HL-60/S4 treated with phorbol 12-myristate 13-acetate at 8.2 ng/mL for 4 days and 3 days (cell line): ENCODE measurements at regions not wholly inside any gene's neighbourhood (a gene's known extent, or its start where the extent isn't known, plus 50 kb on each side); places are given as distances from the start of the nearest gene placed in this dataset.
"Not testable (repeated sequence)": the region's sequence is repeated elsewhere in the genome, so short reads cannot be mapped to it uniquely, and the experiment has no call there.

Source experiments
- in situ Hi-C: fragments of 300-500 bp; cut with MboI; formaldehyde crosslinking; loops from 2 replicates; pipeline ENCODE4 v1.15.0; 2022; ENCODE audit warnings: low sequenced_read_pairs

- in situ Hi-C loops = no loop called here
These were observed 174.0 kb upstream of the KAZN start for GRCh38 chr1:14424325-14425002.

- in situ Hi-C loops = no loop called here
These were observed 171.6 kb upstream of the KAZN start for GRCh38 chr1:14426854-14427253.

GRCh38 chr1:14429577-14429976 lies 168.9 kb upstream of the KAZN start:
- in situ Hi-C loops = no loop called here

GRCh38 chr1:14432728-14433127 lies 165.8 kb upstream of the KAZN start:
- in situ Hi-C loops = not testable (repeated sequence)

GRCh38 chr1:14435368-14436023 lies 163.0 kb upstream of the KAZN start:
- in situ Hi-C loops = no loop called here

- in situ Hi-C loops = no loop called here
These were observed 161.0 kb upstream of the KAZN start for GRCh38 chr1:14437417-14437918.

- in situ Hi-C loops = no loop called here
These were observed 160.2 kb upstream of the KAZN start for GRCh38 chr1:14438127-14438769.

GRCh38 chr1:14439015-14439414 lies 159.5 kb upstream of the KAZN start:
- in situ Hi-C loops = no loop called here

GRCh38 chr1:14440166-14440565 lies 158.3 kb upstream of the KAZN start:
- in situ Hi-C loops = no loop called here

- in situ Hi-C loops = no loop called here
These were observed 157.8 kb upstream of the KAZN start for GRCh38 chr1:14440731-14441130.

- in situ Hi-C loops = no loop called here
These were observed 157.2 kb upstream of the KAZN start for GRCh38 chr1:14441302-14441741.

- in situ Hi-C loops = no loop called here
These were observed 155.8 kb upstream of the KAZN start for GRCh38 chr1:14442669-14443068.

GRCh38 chr1:14443164-14443787 lies 155.2 kb upstream of the KAZN start:
- in situ Hi-C loops = no loop called here

GRCh38 chr1:14451217-14451616 lies 147.3 kb upstream of the KAZN start:
- in situ Hi-C loops = no loop called here

GRCh38 chr1:14452551-14452950 lies 145.9 kb upstream of the KAZN start:
- in situ Hi-C loops = no loop called here

GRCh38 chr1:14460173-14460572 lies 138.3 kb upstream of the KAZN start:
- in situ Hi-C loops = no loop called here

GRCh38 chr1:14462851-14463250 lies 135.6 kb upstream of the KAZN start:
- in situ Hi-C loops = no loop called here

- in situ Hi-C loops = no loop called here
These were observed 132.5 kb upstream of the KAZN start for GRCh38 chr1:14466006-14466405.

GRCh38 chr1:14467112-14467511 lies 131.4 kb upstream of the KAZN start:
- in situ Hi-C loops = no loop called here

- in situ Hi-C loops = no loop called here
These were observed 129.7 kb upstream of the KAZN start for GRCh38 chr1:14468751-14469150.

- in situ Hi-C loops = no loop called here
These were observed 127.7 kb upstream of the KAZN start for GRCh38 chr1:14470802-14471201.

- in situ Hi-C loops = no loop called here
These were observed 123.6 kb upstream of the KAZN start for GRCh38 chr1:14474856-14475255.
